ENCODE measurements at regions not wholly inside any gene's neighbourhood (a gene's known extent, or its start where the extent isn't known, plus 50 kb on each side); places are given as distances from the start of the nearest gene placed in this dataset.

DNA sequence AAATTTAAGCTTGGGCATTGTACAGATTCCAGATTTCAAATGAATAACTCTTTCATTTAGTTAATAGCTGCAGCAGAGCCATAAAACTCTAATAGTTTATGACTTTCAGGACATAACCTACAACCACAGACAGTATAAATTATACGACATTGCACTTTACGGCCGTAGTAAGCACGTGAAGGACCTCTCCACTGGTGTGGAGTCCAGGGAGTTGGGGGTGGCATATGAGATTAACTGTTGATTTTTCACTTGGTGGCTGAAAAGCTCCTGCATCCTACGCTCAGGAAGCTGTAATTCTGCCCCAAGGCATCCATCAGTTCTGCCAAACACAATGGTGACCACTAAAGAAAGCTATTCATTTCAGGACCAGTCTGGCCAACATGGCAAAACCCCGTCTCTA, 376.2 kb downstream of the SOX11 start:
- TF ChIP-seq CTCF (IDR thresholded peaks at IDR 0.05): no peak
- TF ChIP-seq EP300 (IDR thresholded peaks at IDR 0.05): no peak
- TF ChIP-seq POLR2AphosphoS5 (IDR thresholded peaks at IDR 0.05): no peak
